HG03558 (cell line): ENCODE measurements at regions not wholly inside any gene's neighbourhood (a gene's known extent, or its start where the extent isn't known, plus 50 kb on each side); places are given as distances from the start of the nearest gene placed in this dataset.

Source experiments
- ATAC-seq: cut with Tn5 transposase; IDR thresholded peaks from one replicate; pipeline ENCODE4 v1.9.1; 2021; ENCODE audit warnings: moderate number of reproducible peaks; ENCODE audit not compliant: unreplicated experiment; ENCODE audit errors: extremely low read depth

- ATAC-seq, result no peak
Measured at GRCh38 chr10:64261092-64261491, 739.9 kb downstream of the REEP3 start.

- ATAC-seq, result no peak
Measured at GRCh38 chr10:64261676-64262075, 740.5 kb downstream of the REEP3 start.

GRCh38 chr10:64265961-64266360, 744.8 kb downstream of the REEP3 start:
- no peak for ATAC-seq

GRCh38 chr10:64271508-64271907, 750.3 kb downstream of the REEP3 start:
- no peak for ATAC-seq

GRCh38 chr10:64271983-64272382, 750.8 kb downstream of the REEP3 start:
- ATAC-seq, result no peak

GRCh38 chr10:64275001-64275400, 753.8 kb downstream of the REEP3 start:
- ATAC-seq, result no peak

- ATAC-seq, result peak; percentile 44
Measured at GRCh38 chr10:64275774-64276173, 754.6 kb downstream of the REEP3 start.

- ATAC-seq, result no peak
Measured at GRCh38 chr10:64277536-64277935, 756.3 kb downstream of the REEP3 start.

GRCh38 chr10:64283621-64284020, 762.4 kb downstream of the REEP3 start:
- no peak for ATAC-seq

- ATAC-seq, result no peak
Measured at GRCh38 chr10:64286533-64286932, 765.3 kb downstream of the REEP3 start.

GRCh38 chr10:64288404-64288803, 767.2 kb downstream of the REEP3 start:
- ATAC-seq, result no peak

- ATAC-seq, result no peak
Measured at GRCh38 chr10:64303566-64303965, 782.4 kb downstream of the REEP3 start.

GRCh38 chr10:64306729-64307327, 785.6 kb downstream of the REEP3 start:
- ATAC-seq, result no peak

- no peak for ATAC-seq
Measured at GRCh38 chr10:64312876-64313275, 791.7 kb downstream of the REEP3 start.

- no peak for ATAC-seq
Measured at GRCh38 chr10:64313967-64314366, 792.8 kb downstream of the REEP3 start.

GRCh38 chr10:64316416-64316815, 795.2 kb downstream of the REEP3 start:
- ATAC-seq, result no peak

- no peak for ATAC-seq
Measured at GRCh38 chr10:64316833-64317232, 795.6 kb downstream of the REEP3 start.

- ATAC-seq, result no peak
Measured at GRCh38 chr10:64320448-64320847, 799.2 kb downstream of the REEP3 start.

GRCh38 chr10:64329510-64329909, 808.3 kb downstream of the REEP3 start:
- ATAC-seq, result no peak

- ATAC-seq, result no peak
Measured at GRCh38 chr10:64332551-64332950, 811.4 kb downstream of the REEP3 start.

GRCh38 chr10:64334084-64334483, 812.9 kb downstream of the REEP3 start:
- no peak for ATAC-seq

GRCh38 chr10:64344211-64344610, 823.0 kb downstream of the REEP3 start:
- ATAC-seq, result no peak

GRCh38 chr10:64345856-64346255, 824.7 kb downstream of the REEP3 start:
- ATAC-seq, result no peak
